ENCODE measurements at regions not wholly inside any gene's neighbourhood (a gene's known extent, or its start where the extent isn't known, plus 50 kb on each side); places are given as distances from the start of the nearest gene placed in this dataset.

DNA sequence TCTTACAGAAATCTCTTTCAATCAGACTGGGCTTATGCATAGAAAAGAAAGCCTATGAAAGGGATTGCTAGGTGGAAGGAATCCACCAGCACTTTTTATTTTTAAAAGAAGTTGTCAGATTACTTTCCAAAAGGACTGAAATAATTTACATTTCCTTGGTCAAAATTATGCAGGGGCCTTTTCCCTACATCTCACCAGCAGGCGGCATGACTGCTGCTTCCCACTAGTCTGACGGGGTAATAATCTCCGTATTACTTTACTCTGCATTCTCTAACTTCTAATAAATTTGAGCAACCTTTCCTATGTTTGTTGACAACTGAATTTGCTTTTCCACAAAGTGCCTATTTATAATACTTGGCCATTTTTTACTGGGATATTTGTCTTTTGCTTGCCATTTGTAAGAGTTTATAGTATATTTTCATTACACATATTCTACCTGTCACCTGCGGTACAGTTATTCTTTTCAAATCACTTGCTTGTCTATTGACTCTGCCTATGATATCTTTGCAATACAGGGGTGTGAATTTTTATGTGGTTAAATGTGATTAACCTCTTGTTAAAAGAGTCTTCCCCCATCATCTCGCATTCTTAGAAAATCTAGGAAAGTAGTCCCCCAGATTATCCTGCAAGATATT lies 51.9 kb upstream of the USP47 start:
- H3K9ac ChIP-seq (ENCODE audit: low read length): no peak overlapping the region
- no peak overlapping the region for H3K4me3 ChIP-seq (ENCODE audit: insufficient read depth, low read length, poor library complexity, severe bottlenecking)
- no peaks in the 10 kb centered on the region for H4K20me1 ChIP-seq (ENCODE audit: low read depth, low read length)
- H2AFZ ChIP-seq (ENCODE audit: low read depth, low read length, severe bottlenecking): no peak overlapping the region
- H3K9me3 ChIP-seq (ENCODE audit: insufficient read depth, low read length): no peaks in the 10 kb centered on the region
- H3F3A ChIP-seq (ENCODE audit: insufficient read depth): no peaks in the 10 kb centered on the region
- H3K79me2 ChIP-seq (ENCODE audit: insufficient read depth, low read length): no peaks in the 10 kb centered on the region
- H3K36me3 ChIP-seq (ENCODE audit: low read length): no peaks in the 10 kb centered on the region
- no peak overlapping the region for H3K4me2 ChIP-seq (ENCODE audit: low read depth, low read length, poor library complexity, severe bottlenecking)
- H3K27ac ChIP-seq (ENCODE audit: low read depth, low read length): no peak overlapping the region
- no peaks in the 10 kb centered on the region for H3K9me2 ChIP-seq (replicated peaks; ENCODE audit: insufficient read depth, low read length)
- H3K27me3 ChIP-seq (ENCODE audit: low read length): no peaks in the 10 kb centered on the region
- peak; percentile 26 for TF ChIP-seq CTCF (IDR thresholded peaks at IDR 0.05; ENCODE audit: insufficient read depth, low read length, poor library complexity, severe bottlenecking)
- TF ChIP-seq EZH2phosphoT487 (conservative IDR thresholded peaks at IDR 0.05; ENCODE audit: low read length): no peak

DNA sequence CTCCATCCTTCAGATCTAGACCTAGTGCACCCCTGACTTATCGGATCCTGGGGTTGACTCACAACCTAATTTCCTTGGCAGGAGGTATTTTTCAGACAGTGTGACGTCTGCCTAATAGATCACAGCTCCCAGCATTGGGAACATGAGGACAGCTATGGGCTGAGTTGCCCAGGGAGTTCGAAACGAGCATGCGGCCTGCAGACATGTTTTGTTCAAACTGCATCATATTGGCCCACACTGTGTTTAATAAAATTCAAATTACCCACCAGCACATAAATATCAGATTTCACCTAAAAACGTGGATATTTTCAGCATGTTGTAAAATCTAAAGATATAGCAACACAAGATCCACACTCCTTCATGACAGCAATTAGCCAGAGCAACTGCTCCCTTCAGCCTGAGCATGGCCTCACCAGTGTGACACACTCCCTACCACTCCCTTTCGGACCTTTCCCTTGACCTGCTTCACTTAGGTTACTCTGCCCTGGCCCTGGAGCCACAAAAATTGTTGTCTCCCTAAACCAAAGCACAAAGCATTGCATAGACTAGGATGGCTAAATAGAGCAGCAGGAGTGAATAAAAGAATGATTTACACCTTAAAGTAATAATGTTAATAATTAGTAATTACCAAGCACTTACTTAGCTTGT lies 53.6 kb upstream of the USP47 start:
- Histone ChIP-seq H3K27me3 (ENCODE audit: low read length) (no peaks in the 10 kb centered on the region), H2AFZ (ENCODE audit: low read depth, low read length, severe bottlenecking) (no peak overlapping the region), H3K27ac (ENCODE audit: low read depth, low read length) (no peak overlapping the region), H3F3A (ENCODE audit: insufficient read depth) (no peaks in the 10 kb centered on the region), H3K79me2 (ENCODE audit: insufficient read depth, low read length) (no peaks in the 10 kb centered on the region), H3K9me2 (replicated peaks; ENCODE audit: insufficient read depth, low read length) (no peaks in the 10 kb centered on the region), H3K4me2 (ENCODE audit: low read depth, low read length, poor library complexity, severe bottlenecking) (no peak overlapping the region), H3K4me3 (ENCODE audit: insufficient read depth, low read length, poor library complexity, severe bottlenecking) (no peak overlapping the region), H3K9me3 (ENCODE audit: insufficient read depth, low read length) (no peaks in the 10 kb centered on the region), H3K36me3 (ENCODE audit: low read length) (no peaks in the 10 kb centered on the region), H3K9ac (ENCODE audit: low read length) (no peak overlapping the region), H4K20me1 (ENCODE audit: low read depth, low read length) (no peaks in the 10 kb centered on the region)
- TF ChIP-seq EZH2phosphoT487 (conservative IDR thresholded peaks at IDR 0.05; ENCODE audit: low read length) (no peak), CTCF (IDR thresholded peaks at IDR 0.05; ENCODE audit: insufficient read depth, low read length, poor library complexity, severe bottlenecking) (no peak)

GRCh38 chr11:11787305-11788062 lies 54.3 kb upstream of the USP47 start:
- Histone ChIP-seq H3K9me3 (ENCODE audit: insufficient read depth, low read length) (no peaks in the 10 kb centered on the region), H3K4me3 (ENCODE audit: insufficient read depth, low read length, poor library complexity, severe bottlenecking) (no peak overlapping the region), H3K79me2 (ENCODE audit: insufficient read depth, low read length) (no peaks in the 10 kb centered on the region), H3K36me3 (ENCODE audit: low read length) (no peaks in the 10 kb centered on the region), H3K9ac (ENCODE audit: low read length) (no peak overlapping the region), H3K27ac (ENCODE audit: low read depth, low read length) (no peak overlapping the region), H4K20me1 (ENCODE audit: low read depth, low read length) (no peaks in the 10 kb centered on the region), H3K9me2 (replicated peaks; ENCODE audit: insufficient read depth, low read length) (no peaks in the 10 kb centered on the region), H3F3A (ENCODE audit: insufficient read depth) (no peaks in the 10 kb centered on the region), H3K4me2 (ENCODE audit: low read depth, low read length, poor library complexity, severe bottlenecking) (no peak overlapping the region), H2AFZ (ENCODE audit: low read depth, low read length, severe bottlenecking) (no peak overlapping the region), H3K27me3 (ENCODE audit: low read length) (no peaks in the 10 kb centered on the region)
- no peak for TF ChIP-seq EZH2phosphoT487 (conservative IDR thresholded peaks at IDR 0.05; ENCODE audit: low read length)
- peak; percentile 95 for TF ChIP-seq CTCF (IDR thresholded peaks at IDR 0.05; ENCODE audit: insufficient read depth, low read length, poor library complexity, severe bottlenecking)
